GM21447 (cell line): ENCODE measurements at regions not wholly inside any gene's neighbourhood (a gene's known extent, or its start where the extent isn't known, plus 50 kb on each side); places are given as distances from the start of the nearest gene placed in this dataset.

Source experiments
- ATAC-seq: cut with Tn5 transposase; IDR thresholded peaks from one replicate; pipeline ENCODE4 v1.9.1; 2021; ENCODE audit not compliant: unreplicated experiment

DNA sequence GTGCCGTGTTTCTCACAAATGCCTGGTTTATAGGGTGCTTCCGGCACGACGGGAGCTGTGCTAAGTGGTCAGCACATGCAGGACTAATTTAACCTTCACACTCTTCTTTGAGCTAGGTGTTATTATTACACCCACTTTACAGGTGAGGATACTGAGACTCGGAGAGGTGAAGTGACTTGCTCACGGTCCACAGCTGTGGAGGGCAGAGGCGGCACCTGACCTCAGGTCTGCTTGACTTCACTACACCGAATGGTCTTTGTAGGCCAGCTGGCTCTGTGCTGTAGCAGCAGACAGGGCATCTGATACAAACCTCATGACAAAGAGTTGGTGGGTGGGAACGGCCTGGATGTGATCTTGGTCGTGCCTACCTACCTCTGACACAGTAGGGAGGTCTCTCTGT is 102.0 kb upstream of the BOD1 start:
- ATAC-seq = no peak

DNA sequence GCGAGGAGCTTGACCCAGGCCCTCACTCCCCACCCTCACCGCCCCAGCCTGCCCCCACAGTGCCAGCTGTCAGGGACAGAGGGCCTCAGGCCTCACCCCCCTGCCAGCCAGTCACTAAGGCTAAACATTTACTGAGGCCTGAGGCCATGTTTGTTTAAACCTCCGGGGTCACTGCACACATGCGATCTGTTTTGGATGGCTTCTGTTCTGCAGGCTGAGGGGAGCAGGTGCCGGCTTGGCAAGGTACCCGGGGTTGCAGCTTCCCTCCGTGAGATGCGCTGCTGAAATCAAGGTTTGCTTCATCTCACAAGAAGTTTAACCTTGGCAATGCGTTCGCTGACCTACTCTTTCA is 103.3 kb upstream of the BOD1 start:
- ATAC-seq = no peak

DNA sequence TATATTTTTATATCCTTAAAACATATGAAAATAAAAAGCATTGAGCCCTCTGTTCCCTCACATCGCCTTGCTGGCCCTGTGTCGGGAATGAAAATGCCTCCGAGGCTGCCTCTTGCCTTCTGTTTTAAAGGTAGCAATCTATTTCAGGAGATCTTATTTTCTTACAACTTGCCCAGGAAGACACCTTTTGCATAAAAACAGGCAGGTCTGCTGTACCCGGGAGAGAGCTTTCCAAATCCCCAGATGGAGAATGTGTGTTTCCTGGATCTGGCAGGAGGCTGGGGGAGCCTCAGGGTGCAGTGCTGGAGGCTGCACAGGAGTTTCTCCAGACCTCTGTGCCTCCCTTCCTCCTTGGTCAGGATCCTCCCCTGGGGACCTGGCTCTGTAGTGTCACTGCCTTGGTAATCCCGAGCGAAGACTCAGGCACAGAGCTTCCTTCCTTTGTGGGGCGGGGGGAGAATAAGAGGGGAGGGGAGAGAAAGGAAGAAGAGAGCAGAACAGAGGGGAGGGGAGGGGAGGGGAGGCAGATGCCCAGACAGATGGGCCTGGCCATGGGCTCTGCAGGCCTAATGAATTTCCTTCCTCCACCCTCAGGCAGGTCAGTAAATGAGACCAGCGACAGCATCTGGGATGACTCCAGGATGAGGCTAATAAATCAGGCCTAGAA is 104.0 kb upstream of the BOD1 start:
- no peak for ATAC-seq

DNA sequence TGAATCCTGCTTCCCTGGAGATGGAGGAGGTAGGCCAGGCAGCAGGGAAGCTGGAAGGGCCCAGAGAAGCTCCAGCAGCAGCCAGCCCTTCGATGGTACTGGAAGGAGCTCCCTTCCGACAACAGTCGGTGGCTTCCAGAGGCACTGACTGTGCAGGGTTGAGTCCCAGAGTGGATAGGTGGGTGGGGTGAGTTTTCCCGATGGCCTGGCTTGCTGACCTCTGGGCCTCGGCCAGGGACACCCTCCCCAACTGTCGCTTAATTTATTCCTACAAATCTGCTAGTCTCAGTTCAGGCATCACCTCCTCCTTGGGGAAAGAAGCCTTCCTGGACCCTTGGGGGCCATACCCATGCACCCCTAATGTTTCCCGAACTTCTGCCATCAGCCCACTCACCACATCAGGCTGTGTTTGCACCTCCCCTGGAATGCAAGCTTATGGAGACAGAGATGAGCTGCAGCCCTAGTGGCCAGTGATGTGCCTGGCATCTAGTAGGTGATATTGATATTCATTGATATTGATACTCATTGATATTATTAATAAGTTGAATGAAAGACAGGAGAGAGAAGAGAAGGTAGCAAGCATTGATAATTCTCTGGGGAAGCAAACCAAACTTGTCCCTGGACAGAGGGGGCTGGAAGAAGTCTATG is 104.6 kb upstream of the BOD1 start:
- ATAC-seq = no peak

DNA sequence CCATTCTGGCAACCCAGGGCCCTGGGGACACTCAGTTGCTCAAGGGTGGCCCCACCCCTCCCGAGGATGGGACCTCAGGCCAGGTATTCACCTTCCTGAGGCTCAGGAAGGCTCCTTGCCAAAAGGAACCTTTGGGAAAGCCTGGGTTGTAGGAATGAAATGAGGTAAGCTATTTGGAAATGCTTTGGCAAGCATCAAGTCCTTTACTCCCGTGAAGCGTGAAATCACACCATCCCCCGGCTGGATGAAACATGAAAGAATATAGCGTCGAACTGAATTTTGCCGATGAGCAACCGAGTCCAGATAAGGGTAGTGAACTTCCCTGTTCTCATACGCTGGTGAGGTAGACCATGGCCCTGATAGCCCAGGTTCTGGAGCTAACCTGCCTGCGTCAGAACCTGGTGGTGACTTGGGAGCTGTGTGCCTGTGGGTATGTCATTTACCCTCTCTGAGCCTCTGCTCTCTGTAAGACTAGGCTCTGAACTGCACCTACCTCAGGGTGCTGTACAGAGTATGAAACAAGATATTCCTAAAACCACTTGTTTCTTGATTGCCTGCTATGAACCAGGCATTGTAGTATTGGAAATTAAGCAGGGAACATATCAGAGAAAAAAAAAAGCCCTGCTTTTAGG is 105.3 kb upstream of the BOD1 start:
- ATAC-seq = no peak

DNA sequence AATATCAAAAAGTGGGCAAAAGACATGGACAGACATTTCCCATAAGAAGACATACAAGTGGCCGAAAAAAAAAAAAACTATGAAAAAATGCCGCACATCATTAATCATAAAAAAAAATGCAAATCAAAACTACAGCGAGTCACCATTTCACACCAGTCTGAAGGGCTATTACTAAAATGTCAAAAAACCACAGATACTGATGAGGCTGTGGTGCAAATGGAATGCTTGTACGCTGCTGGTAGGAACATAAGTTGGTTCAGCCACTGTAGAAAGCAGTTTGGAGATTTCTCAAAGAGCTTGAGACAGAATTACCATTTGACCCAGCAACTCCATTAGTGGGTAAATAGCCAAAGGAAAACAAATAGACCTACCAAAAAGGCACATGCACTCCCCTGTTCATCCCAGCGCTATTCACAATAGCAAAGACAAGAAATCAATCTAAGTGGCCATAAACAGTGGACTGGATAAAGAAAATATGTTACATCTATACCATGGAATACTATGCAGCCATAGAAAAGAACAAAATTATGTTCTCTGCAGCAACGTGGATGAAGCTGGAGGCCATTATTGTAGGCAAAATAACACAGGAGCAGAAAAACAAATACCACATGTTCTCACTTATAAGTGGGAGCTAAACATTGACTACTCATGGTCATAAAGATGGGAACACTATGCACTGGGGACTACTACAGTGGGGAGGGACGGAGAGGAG is 110.6 kb upstream of the BOD1 start:
- no peak for ATAC-seq

DNA sequence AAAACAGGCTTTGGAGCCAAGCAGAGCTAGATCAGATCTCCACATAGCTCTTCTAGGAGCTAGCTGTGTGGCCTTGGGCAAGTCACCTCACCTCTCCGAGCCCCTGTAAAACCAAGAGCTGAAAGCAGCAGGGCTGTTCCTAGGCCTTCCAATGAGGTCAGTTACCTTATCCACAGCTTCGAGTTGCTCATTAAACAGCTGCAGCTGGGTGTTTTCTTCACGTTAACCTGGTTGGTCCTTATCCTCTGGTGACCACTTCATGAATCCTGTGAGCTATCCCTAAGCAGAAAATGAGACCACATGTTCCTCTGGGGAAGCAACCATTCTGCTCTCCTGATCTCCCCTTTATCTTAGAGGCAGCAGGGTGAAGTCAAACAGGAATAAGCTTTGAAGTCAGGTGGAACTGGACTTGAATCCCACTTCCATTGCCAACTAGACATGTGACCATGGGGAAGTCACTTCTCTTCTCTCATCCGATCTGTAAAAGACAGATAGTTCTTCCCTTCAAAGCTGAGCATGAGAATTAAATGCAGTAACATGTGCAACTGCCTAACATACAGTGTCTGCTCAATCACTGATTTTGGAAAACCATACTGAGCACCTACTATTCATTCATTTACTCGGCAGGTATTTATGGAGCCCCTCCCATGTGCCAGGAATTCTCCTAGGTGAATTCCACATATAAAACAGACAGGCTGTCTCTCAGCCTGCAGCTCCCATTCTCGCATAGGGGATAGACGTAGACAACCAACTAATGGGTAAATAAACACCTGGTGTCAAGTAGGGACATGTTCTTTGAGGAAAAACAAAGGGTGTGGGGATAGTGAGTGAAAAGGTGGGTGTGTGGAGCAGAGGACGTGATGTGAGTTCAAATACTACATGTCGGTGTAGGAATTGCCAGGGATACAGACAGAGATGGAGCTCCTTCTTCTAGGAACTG is 111.7 kb upstream of the BOD1 start:
- ATAC-seq = no peak

DNA sequence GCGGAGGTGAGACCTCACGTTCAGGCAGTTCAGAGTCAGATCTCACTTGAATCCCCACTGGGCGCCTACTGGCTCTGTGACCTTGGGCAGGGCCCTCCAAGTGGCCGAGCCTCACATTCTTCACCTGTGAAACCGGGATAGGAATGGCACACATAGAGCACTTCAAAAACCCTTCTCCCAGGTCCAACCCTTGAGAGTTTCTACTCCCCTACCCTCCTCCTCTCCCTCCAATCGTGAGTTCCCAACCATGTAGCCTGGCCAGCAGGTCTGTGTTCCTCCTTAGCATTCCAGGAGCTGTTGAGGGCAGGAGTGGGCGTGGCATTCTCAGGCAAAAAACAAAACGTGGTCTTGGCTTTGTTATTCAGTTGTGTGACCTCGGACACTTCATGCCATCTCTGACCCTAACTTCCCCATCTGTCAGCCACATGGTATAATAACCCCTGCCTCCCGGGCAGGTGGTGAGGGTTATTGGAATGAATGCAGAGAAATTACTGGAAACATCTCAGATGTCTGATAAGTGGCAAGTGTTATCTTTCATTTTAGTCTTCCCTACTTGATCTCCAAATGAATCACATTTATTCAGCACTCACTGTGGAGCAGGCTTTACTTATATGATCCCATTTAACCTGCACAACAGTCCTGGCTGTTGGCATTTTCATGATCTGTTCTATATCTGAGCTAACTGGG is 112.8 kb upstream of the BOD1 start:
- no peak for ATAC-seq

DNA sequence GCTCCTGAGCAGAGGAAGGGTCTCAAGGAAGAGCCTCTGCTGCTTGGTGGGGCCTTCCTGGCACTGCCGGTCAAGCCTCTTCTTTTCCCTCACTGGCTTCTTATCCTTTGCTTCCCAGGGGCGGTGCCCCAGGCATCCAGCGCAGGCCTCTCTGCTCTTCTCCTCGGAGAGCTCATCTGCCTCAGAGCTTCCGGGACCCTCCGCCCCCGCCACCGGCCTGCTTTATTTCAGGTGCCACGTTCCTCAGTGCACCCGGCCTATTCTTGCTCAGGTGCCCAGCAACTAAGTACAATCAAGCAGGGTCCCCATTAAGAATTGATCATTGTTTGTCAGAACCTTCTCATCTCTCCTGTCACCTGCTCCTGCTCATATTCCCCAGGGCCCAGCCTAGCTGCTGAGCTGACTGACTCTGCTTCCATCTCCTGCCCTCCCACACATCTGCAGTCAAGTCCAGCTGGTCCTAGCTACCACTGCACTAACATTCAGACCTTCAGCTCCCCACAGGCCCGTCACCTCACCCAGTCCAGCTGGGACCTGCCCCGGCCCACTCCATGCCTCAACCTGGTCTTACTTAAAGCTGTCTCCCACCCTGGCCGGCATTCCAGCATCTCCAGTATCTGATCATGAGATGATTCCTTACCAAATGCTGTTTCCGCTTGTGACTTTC is 114.3 kb upstream of the BOD1 start:
- no peak for ATAC-seq

DNA sequence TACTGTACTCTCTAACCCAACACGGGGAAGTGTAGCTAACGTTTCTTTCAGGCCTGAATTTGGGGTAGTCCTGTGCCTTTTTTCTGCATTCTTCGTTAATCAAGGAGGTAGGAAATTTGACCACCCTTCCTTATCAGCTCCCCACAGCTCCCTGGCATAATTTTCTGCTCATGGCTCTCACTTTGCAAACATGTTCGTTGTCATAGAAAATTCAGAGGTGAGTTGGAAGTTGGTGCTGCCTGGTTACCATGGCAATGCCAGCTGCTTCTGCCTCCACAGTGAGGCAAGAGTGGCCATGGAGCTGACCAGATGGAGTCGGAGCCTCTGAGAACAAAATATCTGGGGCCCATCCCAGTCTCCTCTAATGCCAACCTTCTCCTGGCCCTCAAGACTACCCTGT is 116.6 kb upstream of the BOD1 start:
- ATAC-seq = no peak

DNA sequence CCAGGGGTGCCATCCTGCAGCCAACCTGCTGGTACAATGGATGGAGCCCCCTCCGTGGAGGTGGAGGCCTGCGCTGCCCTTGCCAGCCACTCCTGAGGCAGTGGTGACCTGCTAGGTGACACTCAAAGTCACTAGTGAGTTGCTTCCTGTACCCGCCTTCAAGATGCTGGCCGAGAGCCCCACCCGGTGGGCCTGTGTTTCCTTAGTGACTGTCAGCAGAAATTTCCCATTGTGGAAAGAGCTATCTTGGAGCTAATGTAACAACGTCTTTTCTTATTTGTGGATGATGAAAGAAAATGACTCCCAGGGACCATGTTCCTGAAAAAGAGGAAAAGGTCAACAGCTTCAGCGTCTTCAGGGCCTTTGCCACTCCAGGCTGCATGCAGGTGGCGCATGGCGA is 117.0 kb upstream of the BOD1 start:
- no peak for ATAC-seq

DNA sequence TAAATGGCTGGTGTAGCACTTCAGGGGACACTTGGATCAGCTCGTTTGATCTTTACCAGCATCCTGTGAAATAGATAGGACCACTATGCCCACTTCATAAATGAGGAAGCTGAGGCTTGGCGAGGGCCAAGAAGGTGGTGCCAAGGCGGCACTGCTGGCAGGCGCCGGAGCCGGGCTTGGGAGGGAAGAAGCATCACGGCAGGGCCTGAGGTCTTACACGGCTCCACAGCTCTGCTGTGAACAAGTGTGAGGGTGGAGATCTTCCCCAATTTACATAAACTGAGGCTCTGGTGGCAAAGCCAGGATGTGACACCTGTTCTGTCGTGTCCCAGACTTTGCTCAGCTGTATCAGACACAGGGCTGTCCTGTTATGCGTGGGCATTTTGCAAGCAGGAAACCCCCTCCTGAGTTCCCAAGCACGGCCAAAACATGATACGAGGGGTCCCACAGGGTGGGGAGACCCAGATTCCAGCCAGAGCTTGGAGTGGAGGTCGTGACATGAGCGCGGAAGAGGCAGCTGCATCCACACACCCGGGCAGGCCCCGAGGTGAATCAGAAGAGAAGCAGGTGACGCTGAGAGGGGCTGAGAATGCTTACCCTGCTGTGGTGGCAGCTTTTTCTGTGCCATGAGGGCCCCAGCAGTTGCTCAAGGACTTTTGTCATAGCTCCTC is 117.5 kb upstream of the BOD1 start:
- peak; percentile 46 for ATAC-seq

DNA sequence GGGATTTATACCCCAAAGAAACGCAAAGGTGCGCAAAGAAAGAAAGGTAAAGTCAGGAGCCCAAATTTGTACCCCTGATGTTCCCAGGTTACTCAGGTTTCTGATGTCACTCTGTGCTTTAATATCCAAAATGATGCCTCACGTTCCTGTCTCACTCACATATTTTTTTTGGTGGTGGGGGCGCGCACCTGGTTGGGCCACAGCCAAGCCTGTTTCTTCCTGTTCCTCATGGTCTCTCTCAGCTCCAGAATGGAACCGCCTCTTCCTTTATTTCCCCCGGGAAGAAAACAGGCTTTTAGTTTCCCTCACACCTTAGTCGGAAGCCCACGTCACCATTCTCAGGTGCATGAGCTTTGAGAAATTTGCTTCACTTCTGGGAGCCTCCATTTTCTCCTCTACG is 118.3 kb upstream of the BOD1 start:
- ATAC-seq = no peak

DNA sequence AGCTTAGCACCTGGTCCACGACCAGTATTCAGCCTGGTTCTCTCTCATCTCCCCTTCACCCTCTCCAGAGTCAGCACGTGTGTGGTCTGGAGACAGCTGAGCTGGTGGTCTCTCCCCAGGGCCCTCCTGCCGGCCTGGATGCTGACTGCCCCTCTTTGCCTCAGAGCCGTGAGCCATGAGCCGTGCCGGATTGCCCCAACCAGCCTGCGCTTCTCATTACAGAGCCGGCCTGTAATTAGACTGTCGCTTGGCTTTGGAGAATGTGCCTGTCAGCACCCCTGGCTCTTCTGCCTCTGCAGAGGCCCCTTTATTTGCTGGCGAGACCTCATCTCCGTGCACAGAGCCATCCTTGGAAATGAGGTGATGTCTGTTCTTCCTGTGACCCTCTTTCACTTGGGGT is 118.7 kb upstream of the BOD1 start:
- no peak for ATAC-seq

DNA sequence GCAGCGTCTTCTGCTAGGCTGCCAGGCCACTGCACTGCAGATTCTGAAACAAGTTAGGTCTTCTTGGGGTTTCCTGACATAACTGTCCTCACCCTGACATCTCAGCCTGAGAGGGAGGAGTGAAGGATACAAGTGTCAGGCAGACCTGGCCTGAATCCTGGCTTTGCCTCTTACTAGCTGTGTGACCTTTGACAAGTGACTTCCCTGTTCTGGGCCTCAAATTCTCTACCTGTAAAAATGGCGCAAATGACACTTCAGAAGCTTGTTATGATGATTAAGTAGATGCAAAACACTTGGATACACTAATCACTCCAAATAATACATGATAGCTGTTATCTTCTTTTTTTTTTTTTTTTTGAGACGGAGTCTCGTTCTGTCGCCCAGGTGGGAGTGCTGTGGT is 119.2 kb upstream of the BOD1 start:
- ATAC-seq = no peak

DNA sequence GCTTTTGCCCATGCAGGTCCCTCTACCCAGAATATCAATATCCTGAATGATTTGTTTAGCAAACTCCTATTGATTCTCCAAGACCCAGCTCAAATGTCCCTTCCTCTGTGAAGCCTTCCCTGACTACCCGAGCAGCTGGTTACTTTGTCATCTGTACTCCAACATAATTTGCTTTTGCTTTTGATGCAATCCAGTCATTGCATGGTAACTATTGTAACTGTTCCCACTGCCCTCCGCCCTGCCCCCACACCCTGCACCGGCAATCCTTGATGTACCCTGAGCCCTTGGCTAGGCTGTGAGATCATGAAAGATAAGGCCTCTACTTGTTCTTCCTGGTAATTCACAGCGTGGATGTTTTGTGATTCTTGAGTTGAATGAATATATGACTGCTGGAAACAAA is 119.9 kb upstream of the BOD1 start:
- ATAC-seq = no peak

DNA sequence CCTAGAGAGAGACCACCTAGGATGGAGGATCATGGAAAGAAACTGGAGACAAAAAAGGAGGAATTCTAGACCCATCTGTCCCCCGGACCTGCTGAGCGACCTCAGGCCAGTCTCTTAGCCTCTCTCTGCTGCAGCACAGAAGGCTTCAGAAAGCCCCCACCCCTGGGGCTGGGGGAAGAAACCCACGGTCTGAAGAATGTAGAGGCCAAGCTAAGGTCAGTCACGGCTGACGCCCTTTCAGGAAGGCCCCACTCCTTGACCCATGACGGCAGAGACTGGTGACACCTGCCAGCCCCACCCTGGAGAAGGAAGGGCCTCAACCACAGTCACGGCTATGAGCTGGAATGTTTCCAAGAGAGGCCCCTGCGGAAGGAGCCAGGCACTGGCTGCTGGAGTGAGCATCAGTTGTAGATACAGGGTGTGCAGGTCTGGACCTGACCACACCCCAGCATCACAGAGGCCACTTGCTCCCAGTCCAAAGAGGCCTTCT is 120.5 kb upstream of the BOD1 start:
- ATAC-seq = peak; percentile 89

DNA sequence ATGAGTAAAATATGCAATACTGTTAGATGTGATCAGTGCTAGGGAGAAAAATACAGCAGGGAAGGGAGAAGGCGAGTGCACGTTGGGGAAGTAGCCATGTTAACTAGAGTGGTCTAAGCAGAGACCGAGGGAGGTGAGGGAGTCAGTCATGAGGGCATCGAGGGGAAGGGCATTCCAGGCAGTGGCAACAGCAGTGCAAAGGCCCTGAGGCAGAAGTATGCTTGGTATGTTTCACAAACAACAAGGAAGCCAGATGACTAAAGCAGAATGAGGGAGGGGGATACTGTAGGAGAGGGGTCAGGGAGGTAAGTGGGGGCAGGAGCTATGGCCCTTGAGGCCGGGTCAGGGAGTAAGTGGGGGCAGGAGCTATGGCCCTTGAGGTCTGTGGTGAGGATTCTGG is 123.3 kb upstream of the BOD1 start:
- ATAC-seq = no peak

DNA sequence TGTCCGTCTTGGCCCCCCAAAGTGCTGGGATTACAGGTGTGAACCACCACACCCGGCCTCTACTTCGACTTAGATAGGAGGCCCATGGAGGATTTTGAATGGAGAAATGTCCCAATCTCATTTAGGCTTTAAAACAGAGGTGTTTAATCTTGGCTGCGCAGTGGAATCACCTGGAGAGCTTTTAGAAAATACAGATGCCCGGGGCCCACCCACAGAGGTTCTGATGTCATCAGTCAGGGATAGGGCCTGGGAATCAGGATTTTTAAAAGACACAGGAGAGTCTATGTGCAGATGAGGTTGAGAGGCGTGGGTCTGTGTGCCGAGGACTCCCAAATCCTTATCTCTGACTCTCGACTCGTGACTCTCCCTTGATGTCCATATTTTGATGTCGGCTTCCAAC is 124.0 kb upstream of the BOD1 start:
- no peak for ATAC-seq
